Esophagus squamous epithelium (tissue), 4 donors: ENCODE measurements at regions not wholly inside any gene's neighbourhood (a gene's known extent, or its start where the extent isn't known, plus 50 kb on each side); places are given as distances from the start of the nearest gene placed in this dataset.

Experiments
- CTCF ChIP-seq, 6 experiments: fragments of 450-650 bp in 4 of 6; fragments of 200-600 bp in 2 of 6; sonication (generic) in 2 of 6; IDR thresholded peaks; one replicate each; pipeline ENCODE4 v1.5.1; 2016 to 2019; ENCODE audit warnings: antibody characterized with exemption in 6 of 6, mild to moderate bottlenecking in 4 of 6, moderate library complexity in 4 of 6
- POLR2A ChIP-seq, 4 donors: fragments of 450-650 bp; IDR thresholded peaks; one replicate each; pipeline ENCODE4 v1.6.1; 2017; ENCODE audit warnings: antibody characterized with exemption in 4 of 4, mild to moderate bottlenecking in 4 of 4, moderate library complexity in 3 of 4

GRCh38 chr13:80201694-80202468, 139.0 kb downstream of the SPRY2 start:
- TF ChIP-seq POLR2A (IDR thresholded peaks at IDR 0.05) (no peak), CTCF (IDR thresholded peaks at IDR 0.05) (no peak)
